ENCODE measurements at regions not wholly inside any gene's neighbourhood (a gene's known extent, or its start where the extent isn't known, plus 50 kb on each side); places are given as distances from the start of the nearest gene placed in this dataset.

DNA sequence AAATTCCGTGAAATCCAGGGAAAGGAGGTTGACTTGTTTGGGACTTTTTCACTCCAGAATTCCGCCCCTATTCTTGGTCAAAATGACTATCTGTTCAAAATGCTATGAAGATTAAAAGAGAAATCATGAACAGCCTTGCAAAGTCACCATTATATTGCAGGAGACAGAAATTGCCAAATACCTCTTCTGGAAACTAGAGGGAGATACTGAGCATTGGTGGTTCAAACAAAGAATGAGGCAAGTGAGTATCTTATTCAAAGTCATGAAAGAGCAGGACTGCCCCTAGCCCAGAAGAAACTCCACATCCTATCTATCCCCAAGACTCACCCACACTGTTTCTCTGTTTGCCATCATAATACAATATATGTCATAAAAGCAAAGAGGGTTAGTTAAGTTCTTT, 862.3 kb upstream of the POU3F3 start:
- no peaks in the 10 kb centered on the region for H3K9me3 ChIP-seq (ENCODE audit: insufficient read depth in 2 of 2, low read depth in 1 of 2, low read length in 1 of 2)

More for the DNA sequence above, 862.3 kb upstream of the POU3F3 start:
- no peak overlapping the region for H2BK15ac ChIP-seq (ENCODE audit: low read length)
- H3K23me2 ChIP-seq (ENCODE audit: low read depth, low read length) = no peaks in the 10 kb centered on the region
- H4K8ac ChIP-seq (ENCODE audit: extremely low read depth, insufficient read depth, low read length) = no peak overlapping the region
- H3K36me3 ChIP-seq (ENCODE audit: control insufficient read depth in 2 of 4, insufficient read depth in 4 of 4, low read length in 3 of 4) = no peaks in the 10 kb centered on the region
- H3K4me1 ChIP-seq (replicated peaks in 1 of 4; ENCODE audit: control insufficient read depth in 3 of 4, insufficient read depth in 4 of 4, low read length in 3 of 4) = peaks cover 0 to 2% (median 0%) of the 10 kb centered on the region in 4 experiments; a peak in 1 of 7 replicates
- H2AFZ ChIP-seq (ENCODE audit: low read length) = no peak overlapping the region
- no peak overlapping the region for H3K18ac ChIP-seq (ENCODE audit: extremely low read depth, low read length)
- H3K4me3 ChIP-seq (ENCODE audit: extremely low read depth in 1 of 4, insufficient read depth in 2 of 4, low read depth in 3 of 4, low read length in 4 of 4) = no peak overlapping the region
- no peak overlapping the region for H3K27ac ChIP-seq (ENCODE audit: low read depth, low read length)
- 74% methylated on average over 2 of the region's 2 CpGs; no CpG with 5 or more reads in 1 of the 2 experiments for WGBS, 2 experiments (ENCODE audit: extremely low coverage in 1 of 2, insufficient coverage in 1 of 2, insufficient read length in 1 of 2, insufficient replicate concordance in 2 of 2, low coverage in 1 of 2, low lambda C conversion rate in 2 of 2, missing lambda C conversion rate in 1 of 2)
- no peaks in the 10 kb centered on the region for H4K20me1 ChIP-seq (replicated peaks in 1 of 2; ENCODE audit: control insufficient read depth in 1 of 2, insufficient read depth in 2 of 2, low read length in 2 of 2)
- no peak overlapping the region for H3K23ac ChIP-seq (ENCODE audit: insufficient read length)
- no peaks in the 10 kb centered on the region for H3K79me1 ChIP-seq (ENCODE audit: low read depth, low read length)
- no peak overlapping the region for H2BK20ac ChIP-seq (ENCODE audit: low read length)
- POLR2A ChIA-PET (ENCODE audit: partially characterized antibody) = no interaction called here
- no peak overlapping the region for H2BK120ac ChIP-seq (replicated peaks; ENCODE audit: low read depth, low read length)
- no peak overlapping the region for H3K56ac ChIP-seq (replicated peaks; ENCODE audit: insufficient read length, low read depth, low read length)
- no peak overlapping the region for H2BK5ac ChIP-seq (ENCODE audit: low read depth, low read length)
- H2BK12ac ChIP-seq (ENCODE audit: low read depth, low read length) = no peak overlapping the region
- H3K14ac ChIP-seq (ENCODE audit: insufficient read length) = no peak overlapping the region
- no peak overlapping the region for H3K4ac ChIP-seq (replicated peaks; ENCODE audit: insufficient read length, low read depth, low read length)
- FAIRE-seq = no peak
- no peak overlapping the region for H3K9ac ChIP-seq (replicated peaks in 1 of 4; ENCODE audit: extremely low read depth in 1 of 4, low read depth in 3 of 4, low read length in 3 of 4)
- no peak overlapping the region for H2AK5ac ChIP-seq (ENCODE audit: low read depth, low read length)
- no peak overlapping the region for H4K91ac ChIP-seq (replicated peaks; ENCODE audit: insufficient read length, low read length)
- H3K27me3 ChIP-seq (replicated peaks in 1 of 4; ENCODE audit: control insufficient read depth in 3 of 4, extremely low read depth in 1 of 4, insufficient read depth in 3 of 4, low read length in 3 of 4) = no peaks in the 10 kb centered on the region
- no peak overlapping the region for H3K4me2 ChIP-seq (ENCODE audit: insufficient read depth in 1 of 2, low read depth in 2 of 2, low read length in 2 of 2)
- H4K5ac ChIP-seq (ENCODE audit: insufficient read length, low read depth, low read length) = no peak overlapping the region
- CTCF ChIA-PET (ENCODE audit: partially characterized antibody) = interaction anchor here (0.7 to 2.0 kb wide), 2 partner anchors 8 to 1693 kb away, joined by 3 to 5 read pairs; no protein-coding TSS in a partner anchor
- TF ChIP-seq SAP30 (IDR thresholded peaks at IDR 0.05; ENCODE audit: insufficient read depth, insufficient replicate concordance, low read length) = no peak
- TF ChIP-seq RAD21 (IDR thresholded peaks at IDR 0.05 in 1 of 2, conservative IDR thresholded peaks at IDR 0.05 in 1 of 2; ENCODE audit: low read depth in 2 of 2, low read length in 2 of 2) = peak; percentile 46 to 57
- TF ChIP-seq, protein P1, sequence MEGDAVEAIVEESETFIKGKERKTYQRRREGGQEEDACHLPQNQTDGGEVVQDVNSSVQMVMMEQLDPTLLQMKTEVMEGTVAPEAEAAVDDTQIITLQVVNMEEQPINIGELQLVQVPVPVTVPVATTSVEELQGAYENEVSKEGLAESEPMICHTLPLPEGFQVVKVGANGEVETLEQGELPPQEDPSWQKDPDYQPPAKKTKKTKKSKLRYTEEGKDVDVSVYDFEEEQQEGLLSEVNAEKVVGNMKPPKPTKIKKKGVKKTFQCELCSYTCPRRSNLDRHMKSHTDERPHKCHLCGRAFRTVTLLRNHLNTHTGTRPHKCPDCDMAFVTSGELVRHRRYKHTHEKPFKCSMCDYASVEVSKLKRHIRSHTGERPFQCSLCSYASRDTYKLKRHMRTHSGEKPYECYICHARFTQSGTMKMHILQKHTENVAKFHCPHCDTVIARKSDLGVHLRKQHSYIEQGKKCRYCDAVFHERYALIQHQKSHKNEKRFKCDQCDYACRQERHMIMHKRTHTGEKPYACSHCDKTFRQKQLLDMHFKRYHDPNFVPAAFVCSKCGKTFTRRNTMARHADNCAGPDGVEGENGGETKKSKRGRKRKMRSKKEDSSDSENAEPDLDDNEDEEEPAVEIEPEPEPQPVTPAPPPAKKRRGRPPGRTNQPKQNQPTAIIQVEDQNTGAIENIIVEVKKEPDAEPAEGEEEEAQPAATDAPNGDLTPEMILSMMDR (IDR thresholded peaks at IDR 0.05; ENCODE audit: control extremely low read depth in 1 of 3, insufficient read depth in 1 of 3, low read depth in 1 of 3, low read length in 3 of 3) = peak in 2 of 3 experiments; percentile 37 to 66; a peak in 2 of 4 replicates
- H3K79me2 ChIP-seq (ENCODE audit: control insufficient read depth in 1 of 2, insufficient read depth in 2 of 2, low read length in 2 of 2) = no peaks in the 10 kb centered on the region
- DNase-seq (ENCODE audit: low read depth in 1 of 2, low spot score in 2 of 2) = no peak

Measured in H1 (cell line).